ENCODE measurements at regions not wholly inside any gene's neighbourhood (a gene's known extent, or its start where the extent isn't known, plus 50 kb on each side); places are given as distances from the start of the nearest gene placed in this dataset.

DNA sequence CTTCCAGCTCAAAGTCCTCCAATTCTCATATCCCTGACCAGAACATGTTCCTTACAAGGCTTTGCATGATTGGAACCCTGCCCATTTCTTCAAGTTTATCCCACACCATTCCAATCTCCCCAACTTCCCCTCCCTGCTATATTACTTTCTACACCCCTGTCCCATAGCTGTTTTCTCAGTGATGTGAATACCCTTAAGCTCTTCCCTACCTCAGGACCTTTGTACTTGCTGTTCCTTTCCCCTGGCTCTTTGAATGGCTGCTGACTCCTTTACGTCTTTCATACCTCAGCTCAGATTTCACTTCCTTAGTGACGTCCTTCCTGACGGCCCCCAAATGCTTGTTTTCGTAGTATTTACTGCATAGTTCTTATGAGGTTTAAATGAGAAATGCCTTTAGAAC is 166.2 kb upstream of the ZNF462 start:
- no peak for TF ChIP-seq POLR2A (IDR thresholded peaks at IDR 0.05; ENCODE audit: extremely low read depth, insufficient read length)
- no peak for TF ChIP-seq MYC (IDR thresholded peaks at IDR 0.05; ENCODE audit: low read depth, low read length)
- TF ChIP-seq, protein P1, sequence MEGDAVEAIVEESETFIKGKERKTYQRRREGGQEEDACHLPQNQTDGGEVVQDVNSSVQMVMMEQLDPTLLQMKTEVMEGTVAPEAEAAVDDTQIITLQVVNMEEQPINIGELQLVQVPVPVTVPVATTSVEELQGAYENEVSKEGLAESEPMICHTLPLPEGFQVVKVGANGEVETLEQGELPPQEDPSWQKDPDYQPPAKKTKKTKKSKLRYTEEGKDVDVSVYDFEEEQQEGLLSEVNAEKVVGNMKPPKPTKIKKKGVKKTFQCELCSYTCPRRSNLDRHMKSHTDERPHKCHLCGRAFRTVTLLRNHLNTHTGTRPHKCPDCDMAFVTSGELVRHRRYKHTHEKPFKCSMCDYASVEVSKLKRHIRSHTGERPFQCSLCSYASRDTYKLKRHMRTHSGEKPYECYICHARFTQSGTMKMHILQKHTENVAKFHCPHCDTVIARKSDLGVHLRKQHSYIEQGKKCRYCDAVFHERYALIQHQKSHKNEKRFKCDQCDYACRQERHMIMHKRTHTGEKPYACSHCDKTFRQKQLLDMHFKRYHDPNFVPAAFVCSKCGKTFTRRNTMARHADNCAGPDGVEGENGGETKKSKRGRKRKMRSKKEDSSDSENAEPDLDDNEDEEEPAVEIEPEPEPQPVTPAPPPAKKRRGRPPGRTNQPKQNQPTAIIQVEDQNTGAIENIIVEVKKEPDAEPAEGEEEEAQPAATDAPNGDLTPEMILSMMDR (IDR thresholded peaks at IDR 0.05; ENCODE audit: low read depth, low read length), result no peak
- no peak for TF ChIP-seq MAX (IDR thresholded peaks at IDR 0.05; ENCODE audit: low read depth, low read length)

Data from NB4 (cell line).